ENCODE measurements at regions not wholly inside any gene's neighbourhood (a gene's known extent, or its start where the extent isn't known, plus 50 kb on each side); places are given as distances from the start of the nearest gene placed in this dataset.

DNA sequence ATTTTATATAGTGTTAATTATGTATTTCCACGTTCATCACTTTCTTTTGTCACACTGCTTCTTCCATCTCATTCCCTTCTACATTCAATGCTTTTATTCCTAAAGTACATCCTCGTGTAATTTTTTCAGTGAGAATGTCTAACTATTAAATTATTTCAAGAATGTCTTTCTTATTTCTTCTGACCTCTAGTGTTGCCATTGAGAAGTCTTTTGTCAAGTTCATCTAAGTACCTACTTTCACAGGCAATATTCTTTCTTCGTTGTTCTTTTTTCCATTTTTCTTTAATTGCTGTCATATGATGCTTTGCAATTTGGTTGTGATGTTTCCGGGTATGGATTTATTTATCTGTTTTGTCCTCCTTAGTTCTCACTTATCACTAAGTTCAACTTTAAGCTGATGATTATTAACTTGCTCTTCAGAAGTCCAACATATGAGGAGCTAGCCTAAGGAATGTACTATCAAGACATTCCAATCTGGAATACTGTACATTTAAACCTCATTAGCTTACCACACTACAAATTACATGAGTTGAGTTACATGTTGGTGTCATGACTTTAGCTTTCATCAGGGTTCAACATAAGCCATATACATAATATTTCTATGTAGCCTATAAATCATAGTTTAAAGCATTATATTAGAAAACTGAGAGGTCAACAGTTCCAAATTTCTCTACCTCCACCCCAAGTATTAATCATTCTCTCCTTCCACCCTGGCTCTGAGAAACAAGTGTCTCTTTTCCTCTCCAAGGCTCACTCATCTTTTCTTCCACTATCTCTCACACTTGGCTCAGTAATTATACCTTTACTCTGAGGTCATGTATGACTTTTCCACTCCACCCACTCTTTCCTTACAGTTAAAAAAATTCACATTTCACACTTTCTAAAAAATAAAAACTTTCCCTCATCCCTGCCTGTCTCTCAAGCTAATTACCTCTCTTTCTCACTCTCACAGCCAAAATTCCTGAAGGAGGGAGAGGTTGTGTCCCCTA lies 81.5 kb downstream of the COX18 start:
- Histone ChIP-seq H3K27me3 (ENCODE audit: control insufficient read depth, insufficient read depth, low read length) (no peaks in the 10 kb centered on the region), H3K4me3 (ENCODE audit: low read depth, low read length) (no peak overlapping the region), H3K36me3 (ENCODE audit: control insufficient read depth, insufficient read depth, low read length) (no peaks in the 10 kb centered on the region)
- no peak for DNase-seq (ENCODE audit: low read depth)
- TF ChIP-seq, protein P1, sequence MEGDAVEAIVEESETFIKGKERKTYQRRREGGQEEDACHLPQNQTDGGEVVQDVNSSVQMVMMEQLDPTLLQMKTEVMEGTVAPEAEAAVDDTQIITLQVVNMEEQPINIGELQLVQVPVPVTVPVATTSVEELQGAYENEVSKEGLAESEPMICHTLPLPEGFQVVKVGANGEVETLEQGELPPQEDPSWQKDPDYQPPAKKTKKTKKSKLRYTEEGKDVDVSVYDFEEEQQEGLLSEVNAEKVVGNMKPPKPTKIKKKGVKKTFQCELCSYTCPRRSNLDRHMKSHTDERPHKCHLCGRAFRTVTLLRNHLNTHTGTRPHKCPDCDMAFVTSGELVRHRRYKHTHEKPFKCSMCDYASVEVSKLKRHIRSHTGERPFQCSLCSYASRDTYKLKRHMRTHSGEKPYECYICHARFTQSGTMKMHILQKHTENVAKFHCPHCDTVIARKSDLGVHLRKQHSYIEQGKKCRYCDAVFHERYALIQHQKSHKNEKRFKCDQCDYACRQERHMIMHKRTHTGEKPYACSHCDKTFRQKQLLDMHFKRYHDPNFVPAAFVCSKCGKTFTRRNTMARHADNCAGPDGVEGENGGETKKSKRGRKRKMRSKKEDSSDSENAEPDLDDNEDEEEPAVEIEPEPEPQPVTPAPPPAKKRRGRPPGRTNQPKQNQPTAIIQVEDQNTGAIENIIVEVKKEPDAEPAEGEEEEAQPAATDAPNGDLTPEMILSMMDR (IDR thresholded peaks at IDR 0.05; ENCODE audit: insufficient read depth, low read length, severe bottlenecking) = no peak
- FAIRE-seq = no peak

- DNase-seq (ENCODE audit: low read depth) (no peak), FAIRE-seq (peak; percentile 28)
- TF ChIP-seq, protein P1 (IDR thresholded peaks at IDR 0.05; ENCODE audit: insufficient read depth, low read length, severe bottlenecking) = no peak
- H3K27me3 ChIP-seq (ENCODE audit: control insufficient read depth, insufficient read depth, low read length) = no peaks in the 10 kb centered on the region
- H3K4me3 ChIP-seq (ENCODE audit: low read depth, low read length) = no peak overlapping the region
- no peaks in the 10 kb centered on the region for H3K36me3 ChIP-seq (ENCODE audit: control insufficient read depth, insufficient read depth, low read length)
Observed at GRCh38 chr4:72984351-72984750, 85.2 kb downstream of the COX18 start.

DNA sequence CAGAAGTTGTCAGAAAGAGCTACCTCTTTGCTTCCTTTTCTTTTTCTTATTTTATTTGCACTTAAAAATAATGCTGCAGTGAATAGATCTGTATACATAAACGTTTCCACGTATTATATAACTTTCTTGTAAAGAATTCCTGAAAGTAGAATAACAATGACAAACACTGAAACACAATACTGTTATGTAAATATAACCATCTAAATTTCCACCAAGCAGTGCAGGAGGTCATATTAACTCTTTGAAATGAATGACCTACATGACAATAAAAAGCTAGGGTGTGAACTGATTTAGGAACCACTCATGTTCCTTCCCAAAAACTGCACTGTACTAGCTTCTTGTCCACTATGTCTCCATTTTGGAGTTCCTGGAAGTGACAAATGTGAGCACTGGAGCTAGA lies 85.8 kb downstream of the COX18 start:
- H3K27me3 ChIP-seq (ENCODE audit: control insufficient read depth, insufficient read depth, low read length) = no peaks in the 10 kb centered on the region
- DNase-seq (ENCODE audit: low read depth) = no peak

GRCh38 chr4:72977936-72978485 lies 91.5 kb downstream of the COX18 start:
- TF ChIP-seq, protein P1 (IDR thresholded peaks at IDR 0.05; ENCODE audit: insufficient read depth, low read length, severe bottlenecking) = no peak
- H3K4me3 ChIP-seq (ENCODE audit: low read depth, low read length) = no peak overlapping the region
- DNase-seq (ENCODE audit: low read depth) (peak; percentile 41), FAIRE-seq (no peak)
- H3K36me3 ChIP-seq (ENCODE audit: control insufficient read depth, insufficient read depth, low read length) = no peaks in the 10 kb centered on the region
- H3K27me3 ChIP-seq (ENCODE audit: control insufficient read depth, insufficient read depth, low read length) = no peaks in the 10 kb centered on the region

More for the DNA sequence above, 85.8 kb downstream of the COX18 start:
- TF ChIP-seq, protein P1 (IDR thresholded peaks at IDR 0.05; ENCODE audit: insufficient read depth, low read length, severe bottlenecking) = no peak
- Histone ChIP-seq H3K4me3 (ENCODE audit: low read depth, low read length) (no peak overlapping the region), H3K36me3 (ENCODE audit: control insufficient read depth, insufficient read depth, low read length) (no peaks in the 10 kb centered on the region)
- FAIRE-seq = no peak

DNA sequence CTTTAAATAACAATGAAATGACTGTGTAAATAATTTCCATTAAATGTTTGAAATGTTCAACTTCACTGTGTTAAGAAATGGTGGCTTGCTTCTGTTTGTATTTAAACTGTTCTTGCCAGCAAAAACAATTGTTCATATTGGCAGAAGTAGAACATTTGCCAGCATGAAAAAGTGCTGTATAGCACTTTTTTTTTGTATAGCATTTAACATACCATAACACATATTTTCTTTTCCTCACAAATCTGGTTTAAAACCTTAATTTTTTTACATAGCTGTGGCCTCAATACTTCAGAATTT lies 94.1 kb downstream of the COX18 start:
- DNase-seq (ENCODE audit: low read depth) (no peak), FAIRE-seq (no peak)
- H3K36me3 ChIP-seq (ENCODE audit: control insufficient read depth, insufficient read depth, low read length) = no peaks in the 10 kb centered on the region
- H3K27me3 ChIP-seq (ENCODE audit: control insufficient read depth, insufficient read depth, low read length) = no peaks in the 10 kb centered on the region
- H3K4me3 ChIP-seq (ENCODE audit: low read depth, low read length) = no peak overlapping the region
- TF ChIP-seq, protein P1 (IDR thresholded peaks at IDR 0.05; ENCODE audit: insufficient read depth, low read length, severe bottlenecking) = no peak

Data from bronchial epithelial cell (primary cell).